Parathyroid adenoma (tissue), 2 donors: ENCODE measurements at regions not wholly inside any gene's neighbourhood (a gene's known extent, or its start where the extent isn't known, plus 50 kb on each side); places are given as distances from the start of the nearest gene placed in this dataset.

ENCODE experiments used
- H2AFZ ChIP-seq: fragments of 300-600 bp; sonication (generic); one replicate; pipeline ENCODE4 v1.7.0; 2017; ENCODE audit warnings: antibody characterized with exemption, mild to moderate bottlenecking
- H3K27ac ChIP-seq: fragments of 300-600 bp; sonication (generic); one replicate; pipeline ENCODE4 v1.7.0; 2017
- H3K27me3 ChIP-seq: fragments of 300-600 bp; sonication (generic); one replicate; pipeline ENCODE4 v1.7.0; 2017; ENCODE audit warnings: low read length; ENCODE audit not compliant: control insufficient read depth, insufficient read depth
- H3K36me3 ChIP-seq: fragments of 300-600 bp; sonication (generic); one replicate; pipeline ENCODE4 v1.7.0; 2017; ENCODE audit warnings: low read length; ENCODE audit not compliant: control insufficient read depth, insufficient read depth
- H3K4me1 ChIP-seq: fragments of 300-600 bp; sonication (generic); one replicate; pipeline ENCODE4 v1.7.0; 2017; ENCODE audit warnings: control low read depth
- H3K4me2 ChIP-seq: fragments of 300-600 bp; sonication (generic); one replicate; pipeline ENCODE4 v1.7.0; 2017; ENCODE audit warnings: low read length
- H3K4me3 ChIP-seq: fragments of 300-600 bp; sonication (generic); one replicate; pipeline ENCODE4 v1.7.0; 2017; ENCODE audit warnings: low read depth, low read length
- H3K79me2 ChIP-seq: fragments of 300-600 bp; sonication (generic); one replicate; pipeline ENCODE4 v1.7.0; 2017; ENCODE audit warnings: control low read depth
- H3K9ac ChIP-seq: fragments of 300-600 bp; sonication (generic); one replicate; pipeline ENCODE4 v1.7.0; 2017; ENCODE audit warnings: mild to moderate bottlenecking
- H3K9me3 ChIP-seq: fragments of 300-600 bp; sonication (generic); one replicate; pipeline ENCODE4 v1.7.0; 2017; ENCODE audit warnings: low read length; ENCODE audit not compliant: control insufficient read depth
- CTCF ChIP-seq: fragments of 300-600 bp; sonication (generic); IDR thresholded peaks from one replicate; pipeline ENCODE4 v1.7.0; 2017; ENCODE audit warnings: antibody characterized with exemption, mild to moderate bottlenecking
- donor health status: primary hyperparathyroidism.

DNA sequence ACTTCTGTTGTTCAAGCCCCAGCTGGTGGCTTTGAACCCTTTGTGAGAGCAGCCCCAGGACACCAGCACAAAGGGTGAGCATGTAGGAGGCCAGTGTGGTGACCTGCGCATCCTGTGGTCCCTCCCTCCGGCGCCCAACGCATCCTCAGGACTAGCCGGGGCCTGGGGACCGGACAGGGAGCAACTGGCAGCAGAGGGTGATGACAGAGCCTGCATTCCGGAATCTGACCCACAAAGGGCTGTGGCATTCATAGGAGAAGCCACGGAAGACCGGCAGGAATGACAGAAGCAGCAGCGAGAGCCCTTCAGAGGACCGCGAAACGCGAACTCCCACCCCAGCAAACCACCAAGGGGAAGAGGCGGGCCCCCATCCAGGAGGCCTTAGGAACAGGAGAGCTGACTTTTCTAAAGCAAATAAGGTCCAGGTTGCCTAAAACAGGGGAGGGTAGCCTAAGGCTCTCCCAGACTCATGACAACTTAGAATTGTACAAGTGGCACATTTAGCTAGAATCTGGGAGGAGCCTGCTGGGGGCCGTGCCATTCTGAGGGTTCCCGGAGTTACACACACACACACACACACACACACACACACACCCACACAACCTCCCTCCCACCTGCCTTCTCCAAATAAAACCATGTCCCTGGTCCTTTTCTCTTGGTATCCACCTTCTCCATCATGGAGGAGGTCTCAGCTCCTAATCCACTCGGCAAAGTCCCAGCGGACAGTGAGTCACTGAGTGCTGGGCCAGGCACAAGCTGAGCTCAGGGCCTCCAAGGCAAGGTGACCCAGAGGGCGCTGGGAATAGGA is 232.7 kb downstream of the CTTN start:
- Histone ChIP-seq H3K27me3 (no peaks in the 10 kb centered on the region), H3K4me1 (no peaks in the 10 kb centered on the region), H3K4me3 (no peak overlapping the region), H3K27ac (no peak overlapping the region), H2AFZ (no peak overlapping the region), H3K9me3 (no peaks in the 10 kb centered on the region), H3K79me2 (no peaks in the 10 kb centered on the region), H3K4me2 (no peak overlapping the region), H3K9ac (no peak overlapping the region), H3K36me3 (no peaks in the 10 kb centered on the region)
- TF ChIP-seq CTCF, result no peak

- no peaks in the 10 kb centered on the region for H3K4me1 ChIP-seq
- H3K27me3 ChIP-seq, result no peaks in the 10 kb centered on the region
- no peak overlapping the region for H3K4me3 ChIP-seq
- H3K79me2 ChIP-seq, result no peaks in the 10 kb centered on the region
- no peaks in the 10 kb centered on the region for H3K9me3 ChIP-seq
- no peaks in the 10 kb centered on the region for H3K36me3 ChIP-seq
- no peak overlapping the region for H3K4me2 ChIP-seq
- H2AFZ ChIP-seq, result no peak overlapping the region
- H3K27ac ChIP-seq, result no peak overlapping the region
- H3K9ac ChIP-seq, result no peak overlapping the region
- TF ChIP-seq CTCF, result no peak
These were observed 233.3 kb downstream of the CTTN start for GRCh38 chr11:70631624-70632047.

- H3K4me1 ChIP-seq, result no peaks in the 10 kb centered on the region
- H3K27ac ChIP-seq, result no peak overlapping the region
- H3K36me3 ChIP-seq, result no peaks in the 10 kb centered on the region
- no peak overlapping the region for H3K9ac ChIP-seq
- no peaks in the 10 kb centered on the region for H3K79me2 ChIP-seq
- no peak overlapping the region for H2AFZ ChIP-seq
- H3K4me2 ChIP-seq, result no peak overlapping the region
- no peak for TF ChIP-seq CTCF
- no peak overlapping the region for H3K4me3 ChIP-seq
- no peaks in the 10 kb centered on the region for H3K27me3 ChIP-seq
- no peaks in the 10 kb centered on the region for H3K9me3 ChIP-seq
These were observed 235.3 kb downstream of the CTTN start for GRCh38 chr11:70633610-70634009.

GRCh38 chr11:70636659-70637058 is 238.3 kb downstream of the CTTN start:
- H3K4me1 ChIP-seq, result no peaks in the 10 kb centered on the region
- H3K4me2 ChIP-seq, result no peak overlapping the region
- no peaks in the 10 kb centered on the region for H3K36me3 ChIP-seq
- H2AFZ ChIP-seq, result no peak overlapping the region
- no peak overlapping the region for H3K4me3 ChIP-seq
- H3K27ac ChIP-seq, result no peak overlapping the region
- H3K9me3 ChIP-seq, result no peaks in the 10 kb centered on the region
- no peak overlapping the region for H3K9ac ChIP-seq
- H3K27me3 ChIP-seq, result no peaks in the 10 kb centered on the region
- no peaks in the 10 kb centered on the region for H3K79me2 ChIP-seq
- TF ChIP-seq CTCF, result no peak
